Adrenal gland (tissue), 5 donors: ENCODE measurements at regions not wholly inside any gene's neighbourhood (a gene's known extent, or its start where the extent isn't known, plus 50 kb on each side); places are given as distances from the start of the nearest gene placed in this dataset.

Source experiments
- CTCF ChIP-seq, 6 experiments: fragments of 450-650 bp in 4 of 6; fragments of 200-600 bp in 2 of 6; sonication (generic) in 1 of 6; IDR thresholded peaks; 1 replicate in 5 of 6; 2 replicates in 1 of 6; pipeline versions ENCODE4 v1.5.1 to v1.8.0; 2016 to 2021; ENCODE audit warnings: antibody characterized with exemption in 6 of 6, mild to moderate bottlenecking in 2 of 6, moderate library complexity in 1 of 6
- POLR2A ChIP-seq, 2 donors: fragments of 450-650 bp; IDR thresholded peaks; one replicate each; pipeline ENCODE4 v1.6.1; 2017; ENCODE audit warnings: antibody characterized with exemption in 2 of 2, mild to moderate bottlenecking in 2 of 2, moderate library complexity in 1 of 2
- donor health status: DM: no; HTN: no; CAD: no.

- TF ChIP-seq CTCF (IDR thresholded peaks at IDR 0.05) (no peak), POLR2A (IDR thresholded peaks at IDR 0.05) (no peak)
Observed at GRCh38 chr18:78639006-78639950, 340.3 kb upstream of the SALL3 start.
